HG03565 (cell line): ENCODE measurements at regions not wholly inside any gene's neighbourhood (a gene's known extent, or its start where the extent isn't known, plus 50 kb on each side); places are given as distances from the start of the nearest gene placed in this dataset.
"Not testable (repeated sequence)": the region's sequence is repeated elsewhere in the genome, so short reads cannot be mapped to it uniquely, and the experiment has no call there.

Experiments used
- ATAC-seq: cut with Tn5 transposase; IDR thresholded peaks from one replicate; pipeline ENCODE4 v1.9.1; 2021; ENCODE audit warnings: mild to moderate bottlenecking, moderate library complexity; ENCODE audit not compliant: unreplicated experiment

- ATAC-seq, result no peak
Measured at GRCh38 chr3:6601374-6601773, 259.5 kb upstream of the GRM7 start.

- no peak for ATAC-seq
Measured at GRCh38 chr3:6602329-6602728, 258.6 kb upstream of the GRM7 start.

- peak; percentile 64 for ATAC-seq
Measured at GRCh38 chr3:6605227-6605626, 255.7 kb upstream of the GRM7 start.

GRCh38 chr3:6608843-6609242 lies 252.1 kb upstream of the GRM7 start:
- no peak for ATAC-seq

- no peak for ATAC-seq
Measured at GRCh38 chr3:6612034-6612616, 248.8 kb upstream of the GRM7 start.

GRCh38 chr3:6622260-6622659 lies 238.7 kb upstream of the GRM7 start:
- no peak for ATAC-seq

- ATAC-seq, result no peak
Measured at GRCh38 chr3:6622712-6623111, 238.2 kb upstream of the GRM7 start.

GRCh38 chr3:6631376-6631775 lies 229.5 kb upstream of the GRM7 start:
- ATAC-seq, result no peak

- no peak for ATAC-seq
Measured at GRCh38 chr3:6640907-6641306, 220.0 kb upstream of the GRM7 start.

- ATAC-seq, result peak; percentile 72
Measured at GRCh38 chr3:6644070-6644929, 216.6 kb upstream of the GRM7 start.

- no peak for ATAC-seq
Measured at GRCh38 chr3:6654670-6655069, 206.2 kb upstream of the GRM7 start.

GRCh38 chr3:6655275-6655674 lies 205.6 kb upstream of the GRM7 start:
- ATAC-seq, result no peak

- ATAC-seq, result no peak
Measured at GRCh38 chr3:6657591-6657990, 203.3 kb upstream of the GRM7 start.

- ATAC-seq, result no peak
Measured at GRCh38 chr3:6667354-6667753, 193.6 kb upstream of the GRM7 start.

GRCh38 chr3:6671363-6671762 lies 189.6 kb upstream of the GRM7 start:
- no peak for ATAC-seq

- no peak for ATAC-seq
Measured at GRCh38 chr3:6679510-6679909, 181.4 kb upstream of the GRM7 start.

GRCh38 chr3:6680119-6680806 lies 180.7 kb upstream of the GRM7 start:
- ATAC-seq, result peak; percentile 91

- no peak for ATAC-seq
Measured at GRCh38 chr3:6697285-6697684, 163.6 kb upstream of the GRM7 start.

GRCh38 chr3:6697722-6698121 lies 163.2 kb upstream of the GRM7 start:
- peak; percentile 79 for ATAC-seq

GRCh38 chr3:6704817-6705216 lies 156.1 kb upstream of the GRM7 start:
- not testable (repeated sequence) for ATAC-seq

- no peak for ATAC-seq
Measured at GRCh38 chr3:6706777-6707176, 154.1 kb upstream of the GRM7 start.

- no peak for ATAC-seq
Measured at GRCh38 chr3:6709178-6709577, 151.7 kb upstream of the GRM7 start.
